SK-N-SH (cell line): ENCODE measurements at regions not wholly inside any gene's neighbourhood (a gene's known extent, or its start where the extent isn't known, plus 50 kb on each side); places are given as distances from the start of the nearest gene placed in this dataset.

Source experiments
- CTCF ChIA-PET: fragments of 300-600, 350-600 bp; formaldehyde crosslinking; extraction: SDS; loops from one replicate; lab custom pipeline; 2021; lab: Yijun Ruan, JAX
- POLR2A ChIA-PET: fragments of 350-600 bp; sonication (Branson Sonifier 250); formaldehyde crosslinking; extraction: SDS; loops from one replicate; lab custom pipeline; 2020; ENCODE audit warnings: antibody characterized with exemption, inconsistent platforms; lab: Yijun Ruan, JAX
- DNase-seq: peaks from one replicate; pipeline ENCODE4 v3.0.0; 2012
- H2AFZ ChIP-seq: fragments of 200-600 bp; sonication (generic); 2 replicates; pipeline ENCODE4 v1.8.1; 2016; ENCODE audit warnings: antibody characterized with exemption, mild to moderate bottlenecking, low read depth
- H3F3A ChIP-seq: fragments of 200-600 bp; sonication (generic); replicated peaks from 2 replicates; pipeline ENCODE3; 2016; ENCODE audit warnings: antibody characterized with exemption, mild to moderate bottlenecking; ENCODE audit not compliant: insufficient read depth
- H3K27ac ChIP-seq, 2 experiments: fragments of 200-500 bp in 1 of 2; fragments of 200-600 bp in 1 of 2; sonication (Bioruptor generic) in 1 of 2; sonication (generic), shearing (Covaris generic) in 1 of 2; 2 replicates each; pipeline versions ENCODE4 v1.5.1 to v1.6.1; 2014 to 2016; ENCODE audit warnings: low read depth in 2 of 2, inconsistent platforms in 1 of 2, low read length in 1 of 2, mild to moderate bottlenecking in 1 of 2, mixed read lengths in 1 of 2
- H3K27me3 ChIP-seq: fragments of 200-600 bp; sonication (generic), shearing (Covaris generic); 2 replicates; pipeline ENCODE4 v1.6.1; 2016; ENCODE audit warnings: mixed run types; ENCODE audit not compliant: insufficient read depth
- H3K36me3 ChIP-seq, 2 experiments: fragments of 200-500 bp in 1 of 2; fragments of 200-600 bp in 1 of 2; sonication (Bioruptor generic) in 1 of 2; sonication (generic) in 1 of 2; replicated peaks in 1 of 2; 2 replicates each; pipeline versions ENCODE3 to v1.5.1; 2014 to 2016; ENCODE audit warnings: low read length in 1 of 2, mild to moderate bottlenecking in 1 of 2; ENCODE audit not compliant: insufficient read depth in 2 of 2, control insufficient read depth in 1 of 2
- H3K4me1 ChIP-seq, 2 experiments: fragments of 200-500 bp in 1 of 2; fragments of 200-600 bp in 1 of 2; sonication (Bioruptor generic) in 1 of 2; sonication (generic), shearing (Covaris generic) in 1 of 2; 2 replicates each; pipeline versions ENCODE4 v1.5.1 to v1.6.1; 2014 to 2016; ENCODE audit warnings: low read depth in 1 of 2, low read length in 1 of 2, mixed run types in 1 of 2; ENCODE audit not compliant: insufficient read depth in 2 of 2, control insufficient read depth in 1 of 2
- H3K4me2 ChIP-seq: fragments of 200-600 bp; sonication (generic), shearing (Covaris generic); 2 replicates; pipeline ENCODE4 v1.6.1; 2017; ENCODE audit warnings: mixed run types
- H3K4me3 ChIP-seq, 2 experiments: fragments of 200-500 bp in 1 of 2; fragments of 200-600 bp in 1 of 2; sonication (Bioruptor generic) in 1 of 2; sonication (generic), shearing (Covaris generic) in 1 of 2; 2 replicates each; pipeline versions ENCODE4 v1.5.1 to v1.8.1; 2014 to 2016; ENCODE audit warnings: low read depth in 2 of 2, inconsistent platforms in 1 of 2, low read length in 1 of 2, mild to moderate bottlenecking in 1 of 2, mixed read lengths in 1 of 2, moderate library complexity in 1 of 2
- H3K79me2 ChIP-seq: fragments of 200-600 bp; sonication (generic); 2 replicates; pipeline ENCODE4 v1.8.1; 2017; ENCODE audit warnings: mild to moderate bottlenecking; ENCODE audit not compliant: insufficient read depth
- H3K9ac ChIP-seq: fragments of 200-600 bp; sonication (generic); 2 replicates; pipeline ENCODE4 v1.6.1; 2017; ENCODE audit warnings: mixed run types
- H3K9me2 ChIP-seq: fragments of 200-600 bp; sonication (generic); 2 replicates; pipeline ENCODE4 v1.6.1; 2017; ENCODE audit warnings: mixed run types
- H3K9me3 ChIP-seq: fragments of 200-600 bp; sonication (generic); 2 replicates; pipeline ENCODE4 v1.6.1; 2017; ENCODE audit warnings: mixed run types, mild to moderate bottlenecking, moderate library complexity
- H4K20me1 ChIP-seq: fragments of 200-600 bp; sonication (generic); 2 replicates; pipeline ENCODE4 v1.6.1; 2017; ENCODE audit warnings: mild to moderate bottlenecking, mixed run types; ENCODE audit not compliant: insufficient read depth
- CHD2 ChIP-seq: fragments of 150-350 bp; IDR thresholded peaks from 2 replicates; pipeline ENCODE4 v1.6.1; 2018; ENCODE audit warnings: low read length; ENCODE audit not compliant: partially characterized antibody
- ELF1 ChIP-seq: IDR thresholded peaks from 2 replicates; pipeline ENCODE4 v1.4.0; 2012
- EP300 ChIP-seq, 2 experiments: IDR thresholded peaks; 2 replicates each; pipeline versions ENCODE4 v1.4.0 to v1.6.1; 2012; ENCODE audit warnings: borderline replicate concordance in 1 of 2, low read depth in 1 of 2, low read length in 1 of 2
- GATA2 ChIP-seq: sonication (generic); formaldehyde crosslinking; IDR thresholded peaks from 2 replicates; pipeline ENCODE4 v1.5.0; 2020; ENCODE audit warnings: mild to moderate bottlenecking, missing genetic modification reagents
- IRF3 ChIP-seq: fragments of 150-350 bp; IDR thresholded peaks from 2 replicates; pipeline ENCODE4 v1.6.1; 2016; ENCODE audit warnings: mild to moderate bottlenecking, low read depth, low read length
- JUND ChIP-seq: IDR thresholded peaks from 2 replicates; pipeline ENCODE4 v1.4.0; 2012
- MAX ChIP-seq: IDR thresholded peaks from 2 replicates; pipeline ENCODE4 v1.4.0; 2012; ENCODE audit warnings: low read depth
- NFIC ChIP-seq: IDR thresholded peaks from 2 replicates; pipeline ENCODE4 v1.4.0; 2012; ENCODE audit warnings: borderline replicate concordance
- NRF1 ChIP-seq: IDR thresholded peaks from 2 replicates; pipeline ENCODE4 v1.6.1; 2012; ENCODE audit warnings: low read depth, mild to moderate bottlenecking, low read length
- PBX3 ChIP-seq: IDR thresholded peaks from 2 replicates; pipeline ENCODE4; 2012
- RAD21 ChIP-seq: IDR thresholded peaks from 2 replicates; pipeline ENCODE4 v1.6.1; 2012; ENCODE audit warnings: mild to moderate bottlenecking, low read length
- RCOR1 ChIP-seq: fragments of 150-350 bp; IDR thresholded peaks from 2 replicates; pipeline ENCODE4 v1.6.1; 2017; ENCODE audit warnings: antibody characterized with exemption, low read length
- REST ChIP-seq: IDR thresholded peaks from 2 replicates; pipeline ENCODE4 v1.6.1; 2012; ENCODE audit warnings: mild to moderate bottlenecking, low read depth, low read length, moderate library complexity
- SIN3A ChIP-seq: IDR thresholded peaks from 2 replicates; pipeline ENCODE4 v1.6.1; 2012; ENCODE audit warnings: low read depth, mild to moderate bottlenecking, low read length, moderate library complexity, borderline replicate concordance
- TCF12 ChIP-seq: IDR thresholded peaks from 2 replicates; pipeline ENCODE4 v1.4.0; 2012
- USF1 ChIP-seq: IDR thresholded peaks from 2 replicates; pipeline ENCODE4 v1.4.0; 2012; ENCODE audit warnings: low read depth, borderline replicate concordance
- USF2 ChIP-seq: fragments of 150-350 bp; IDR thresholded peaks from 2 replicates; pipeline ENCODE4 v1.6.1; 2017; ENCODE audit warnings: antibody characterized with exemption, low read length, low read depth, borderline replicate concordance
- YY1 ChIP-seq: IDR thresholded peaks from 2 replicates; pipeline ENCODE4 v1.4.0; 2012; ENCODE audit warnings: low read depth, mild to moderate bottlenecking
- ZBTB33 ChIP-seq: IDR thresholded peaks from 2 replicates; pipeline ENCODE4 v1.4.0; 2012; ENCODE audit warnings: low read depth, borderline replicate concordance
- WGBS: methylation state at CpG from one replicate; pipeline ENCODE4 v1.1.6; 2017; ENCODE audit warnings: low lambda C conversion rate; 5-methylcytosine and 5-hydroxymethylcytosine counted together

- H3K79me2 ChIP-seq, result no peaks in the 10 kb centered on the region
- WGBS, result 24% methylated on average over 3 of the region's 3 CpGs
- no peak overlapping the region for H3K9ac ChIP-seq
- ChIA-PET POLR2A (no interaction called here), CTCF (interaction anchor here (0.7 to 3.2 kb wide), 5 partner anchors 10 to 139 kb away, joined by 3 to 18 read pairs (median 5); no protein-coding TSS in a partner anchor)
- H3K36me3 ChIP-seq, result no peaks in the 10 kb centered on the region
- H3K9me3 ChIP-seq, result no peaks in the 10 kb centered on the region
- no peaks in the 10 kb centered on the region for H3K9me2 ChIP-seq
- peaks cover 14% of the 10 kb centered on the region; the same call in 1 of the 2 replicates for H3K27me3 ChIP-seq
- no peak overlapping the region for H3K4me2 ChIP-seq
- no peak for TF ChIP-seq USF2
- no peak for TF ChIP-seq TCF12
- no peak for TF ChIP-seq NRF1
- TF ChIP-seq CHD2, result no peak
- no peak for TF ChIP-seq MAX
- TF ChIP-seq SIN3A, result no peak
- TF ChIP-seq PBX3, result no peak
- no peak for TF ChIP-seq JUND
- TF ChIP-seq RCOR1, result no peak
- TF ChIP-seq EP300 (IDR thresholded peaks at IDR 0.05; ENCODE audit: borderline replicate concordance in 1 of 2, low read depth in 1 of 2, low read length in 1 of 2), result no peak
- TF ChIP-seq USF1, result no peak
- TF ChIP-seq YY1, result no peak
- TF ChIP-seq IRF3, result no peak
- TF ChIP-seq ZBTB33, result no peak
- no peak for TF ChIP-seq ELF1
- TF ChIP-seq REST, result no peak
- TF ChIP-seq NFIC, result no peak
- no peak for TF ChIP-seq RAD21
- TF ChIP-seq GATA2, result no peak
- H3K27ac ChIP-seq, result no peak overlapping the region
- H4K20me1 ChIP-seq, result no peaks in the 10 kb centered on the region
- H3K4me1 ChIP-seq, result no peaks in the 10 kb centered on the region
- DNase-seq, result no peak
- H2AFZ ChIP-seq, result no peak overlapping the region
- H3K4me3 ChIP-seq, result no peak overlapping the region
- H3F3A ChIP-seq, result no peaks in the 10 kb centered on the region
Observed at GRCh38 chr22:22346401-22347107, 102.0 kb downstream of the VPREB1 start.
